Upper lobe of right lung (tissue), 1 donor: ENCODE measurements at regions not wholly inside any gene's neighbourhood (a gene's known extent, or its start where the extent isn't known, plus 50 kb on each side); places are given as distances from the start of the nearest gene placed in this dataset.
"Not testable (repeated sequence)": the region's sequence is repeated elsewhere in the genome, so short reads cannot be mapped to it uniquely, and the experiment has no call there.

ENCODE experiments used
- ATAC-seq: fragments of 200-7000 bp; cut with Tn5 transposase; one replicate; pipeline ENCODE4 v1.9.1; 2020; ENCODE audit warnings: mild to moderate bottlenecking, moderate library complexity
- DNase-seq: peaks from one replicate; pipeline ENCODE4 v3.0.0-alpha.2; 2020
- H3K27ac ChIP-seq: fragments of 200-600 bp; one replicate; pipeline ENCODE4 v1.8.0; 2022
- H3K27me3 ChIP-seq: fragments of 200-600 bp; one replicate; pipeline ENCODE4 v1.8.0; 2022; ENCODE audit warnings: mild to moderate bottlenecking
- H3K36me3 ChIP-seq: fragments of 200-600 bp; one replicate; pipeline ENCODE4 v1.8.0; 2022
- H3K4me1 ChIP-seq: fragments of 200-600 bp; one replicate; pipeline ENCODE4 v1.8.0; 2022
- H3K4me3 ChIP-seq: fragments of 200-600 bp; one replicate; pipeline ENCODE4 v1.8.0; 2022; ENCODE audit warnings: mild to moderate bottlenecking
- H3K9me3 ChIP-seq: fragments of 200-600 bp; one replicate; pipeline ENCODE4 v1.8.0; 2022
- CTCF ChIP-seq: fragments of 200-600 bp; IDR thresholded peaks from one replicate; pipeline ENCODE4 v1.8.0; 2022; ENCODE audit warnings: antibody characterized with exemption
- intact Hi-C: fragments of 100-400 bp; cut with DNase I; formaldehyde crosslinking; loops from one replicate; pipeline ENCODE4 v1.11.0; 2022
- donor health status: DM: no; HTN: yes; CAD: no; lungs with severe emphysema.

- Histone ChIP-seq H3K4me1 (peaks cover 14% of the 10 kb centered on the region), H3K27ac (peak overlapping the region; percentile 52), H3K9me3 (no peaks in the 10 kb centered on the region), H3K36me3 (no peaks in the 10 kb centered on the region), H3K4me3 (no peak overlapping the region), H3K27me3 (no peaks in the 10 kb centered on the region)
- DNase-seq, result no peak
- intact Hi-C loops, result no loop called here
- peak; percentile 19 for ATAC-seq
- no peak for TF ChIP-seq CTCF
Measured at GRCh38 chr5:17079562-17079961, 137.9 kb upstream of the BASP1 start.

- Histone ChIP-seq H3K27me3 (no peaks in the 10 kb centered on the region), H3K4me3 (no peak overlapping the region), H3K9me3 (no peaks in the 10 kb centered on the region), H3K36me3 (no peaks in the 10 kb centered on the region), H3K4me1 (peaks cover 14% of the 10 kb centered on the region), H3K27ac (no peak overlapping the region)
- no peak for ATAC-seq
- no peak for DNase-seq
- TF ChIP-seq CTCF, result no peak
- intact Hi-C loops, result no loop called here
Measured at GRCh38 chr5:17080361-17080760, 137.1 kb upstream of the BASP1 start.

- H3K4me3 ChIP-seq, result no peak overlapping the region
- no peaks in the 10 kb centered on the region for H3K36me3 ChIP-seq
- DNase-seq (no peak), ATAC-seq (no peak)
- no peaks in the 10 kb centered on the region for H3K9me3 ChIP-seq
- H3K27ac ChIP-seq, result no peak overlapping the region
- H3K4me1 ChIP-seq, result peaks cover 14% of the 10 kb centered on the region
- intact Hi-C loops, result no loop called here
- no peaks in the 10 kb centered on the region for H3K27me3 ChIP-seq
- no peak for TF ChIP-seq CTCF
Measured at GRCh38 chr5:17081142-17081541, 136.3 kb upstream of the BASP1 start.

GRCh38 chr5:17083276-17083675 is 134.2 kb upstream of the BASP1 start:
- DNase-seq, H3K4me1 ChIP-seq, ATAC-seq, intact Hi-C loops, H3K36me3 ChIP-seq, H3K4me3 ChIP-seq, H3K9me3 ChIP-seq, H3K27me3 ChIP-seq, H3K27ac ChIP-seq: not testable (repeated sequence)

- ATAC-seq, result no peak
- no peaks in the 10 kb centered on the region for H3K4me1 ChIP-seq
- no peaks in the 10 kb centered on the region for H3K36me3 ChIP-seq
- no peak overlapping the region for H3K27ac ChIP-seq
- no peaks in the 10 kb centered on the region for H3K9me3 ChIP-seq
- intact Hi-C loops, result no loop called here
- no peak for DNase-seq
- TF ChIP-seq CTCF, result no peak
- no peak overlapping the region for H3K4me3 ChIP-seq
- no peaks in the 10 kb centered on the region for H3K27me3 ChIP-seq
Measured at GRCh38 chr5:17087035-17087434, 130.4 kb upstream of the BASP1 start.

GRCh38 chr5:17088051-17088450 is 129.4 kb upstream of the BASP1 start:
- no peaks in the 10 kb centered on the region for H3K27me3 ChIP-seq
- TF ChIP-seq CTCF, result no peak
- H3K4me3 ChIP-seq, result no peak overlapping the region
- no peak for ATAC-seq
- no peaks in the 10 kb centered on the region for H3K9me3 ChIP-seq
- H3K27ac ChIP-seq, result no peak overlapping the region
- DNase-seq, result no peak
- intact Hi-C loops, result no loop called here
- H3K36me3 ChIP-seq, result no peaks in the 10 kb centered on the region
- no peaks in the 10 kb centered on the region for H3K4me1 ChIP-seq
